Erythroblast (primary cell): ENCODE measurements at regions not wholly inside any gene's neighbourhood (a gene's known extent, or its start where the extent isn't known, plus 50 kb on each side); places are given as distances from the start of the nearest gene placed in this dataset.

ENCODE experiments used
- DNase-seq, 2 experiments: peaks; one replicate each; lab custom pipeline; 2025; lab: John Stamatoyannopoulos, UW
- GATA1 ChIP-seq: IDR thresholded peaks from 2 replicates; pipeline ENCODE4 v1.6.1; 2011; ENCODE audit warnings: low read depth, mild to moderate bottlenecking, control low read depth, low read length, moderate library complexity
- POLR2A ChIP-seq: IDR thresholded peaks from 2 replicates; pipeline ENCODE4 v1.6.1; 2011; ENCODE audit warnings: mild to moderate bottlenecking, low read length

DNA sequence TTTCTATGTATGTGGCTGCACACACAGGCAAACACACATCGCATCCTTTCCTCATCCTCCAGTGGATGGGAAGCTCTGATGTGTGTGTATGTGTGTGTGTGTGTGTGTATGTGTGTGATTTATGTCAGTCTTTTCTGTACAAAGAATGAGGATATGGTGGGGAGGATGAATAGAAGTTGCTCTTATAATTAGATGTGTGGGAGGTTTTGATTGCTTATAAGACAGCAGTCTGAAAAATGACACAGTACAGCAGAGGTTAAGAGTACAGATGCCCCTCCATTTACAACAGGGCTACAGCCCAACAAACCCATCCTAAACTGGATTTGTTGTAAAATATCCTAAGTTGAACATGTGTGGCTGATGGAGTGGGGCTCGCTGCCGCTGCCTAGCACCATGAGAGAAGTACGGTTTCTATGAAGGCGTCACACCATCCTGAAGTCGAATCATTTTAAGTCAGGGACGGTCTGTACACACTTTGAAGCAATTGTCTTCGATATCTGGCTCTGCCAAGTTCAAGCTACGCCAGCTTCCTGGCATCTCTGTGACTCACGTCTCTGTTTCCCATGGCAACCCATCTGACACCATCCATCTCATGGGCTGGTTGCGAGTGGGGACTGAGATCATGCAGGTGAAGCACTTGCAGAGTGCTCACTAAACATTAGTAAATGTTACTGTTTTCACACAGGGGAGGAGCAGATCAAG, 252.6 kb downstream of the MYLK4 start:
- no peak for DNase-seq
- no peak for TF ChIP-seq GATA1
- TF ChIP-seq POLR2A, result no peak

DNA sequence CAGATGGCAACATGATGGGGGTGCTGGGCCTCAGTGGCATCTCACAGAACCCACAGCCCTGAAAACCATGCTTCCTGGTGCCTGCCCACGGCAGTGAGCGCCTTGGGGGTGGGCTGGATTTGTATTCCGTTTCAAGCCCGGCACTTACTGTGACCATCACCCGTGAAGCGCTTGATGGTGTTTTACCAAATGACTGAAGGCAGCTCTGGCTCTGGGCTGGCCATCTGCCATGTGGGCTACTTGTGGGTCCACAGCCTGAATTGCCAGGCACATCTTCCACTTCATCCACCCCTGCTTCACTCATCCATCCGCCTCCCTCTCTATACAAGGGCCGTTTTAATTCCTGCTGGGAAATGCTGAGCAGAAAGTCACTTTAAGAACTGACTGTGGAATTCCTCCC, 250.9 kb upstream of the GMDS start:
- TF ChIP-seq GATA1, result no peak
- TF ChIP-seq POLR2A, result no peak

GRCh38 chr6:2492686-2493523, 247.5 kb upstream of the GMDS start:
- no peak for DNase-seq
- TF ChIP-seq POLR2A (no peak), GATA1 (no peak)

More for the DNA sequence above, 250.9 kb upstream of the GMDS start:
- DNase-seq, result no peak

DNA sequence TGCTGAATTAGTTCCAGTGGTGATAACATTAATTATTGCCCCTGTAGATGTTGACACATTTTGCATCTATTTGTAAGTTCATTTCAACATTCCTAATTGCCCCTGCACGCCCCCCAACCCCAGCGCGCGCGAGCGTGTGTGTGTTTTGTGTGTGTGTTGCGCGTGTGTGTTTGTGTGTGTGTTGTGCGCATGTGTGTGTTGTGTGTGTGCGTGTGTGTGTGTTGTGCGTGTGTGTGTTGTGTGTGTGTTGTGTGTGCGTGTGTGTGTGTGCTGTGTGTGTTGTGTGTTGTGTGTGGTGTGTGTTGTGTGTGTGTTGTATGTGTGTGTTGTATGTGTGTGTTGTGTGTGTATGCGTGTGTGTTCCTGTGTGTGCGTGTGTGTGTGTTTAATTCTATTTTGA, 245.7 kb upstream of the GMDS start:
- DNase-seq, result no peak
- no peak for TF ChIP-seq POLR2A
- TF ChIP-seq GATA1, result no peak

GRCh38 chr6:2488578-2488977, 243.2 kb upstream of the GMDS start:
- DNase-seq, result no peak
- TF ChIP-seq GATA1, result no peak
- no peak for TF ChIP-seq POLR2A

GRCh38 chr6:2485116-2485515, 239.7 kb upstream of the GMDS start:
- TF ChIP-seq POLR2A, result no peak
- no peak for TF ChIP-seq GATA1
- DNase-seq, result no peak

DNA sequence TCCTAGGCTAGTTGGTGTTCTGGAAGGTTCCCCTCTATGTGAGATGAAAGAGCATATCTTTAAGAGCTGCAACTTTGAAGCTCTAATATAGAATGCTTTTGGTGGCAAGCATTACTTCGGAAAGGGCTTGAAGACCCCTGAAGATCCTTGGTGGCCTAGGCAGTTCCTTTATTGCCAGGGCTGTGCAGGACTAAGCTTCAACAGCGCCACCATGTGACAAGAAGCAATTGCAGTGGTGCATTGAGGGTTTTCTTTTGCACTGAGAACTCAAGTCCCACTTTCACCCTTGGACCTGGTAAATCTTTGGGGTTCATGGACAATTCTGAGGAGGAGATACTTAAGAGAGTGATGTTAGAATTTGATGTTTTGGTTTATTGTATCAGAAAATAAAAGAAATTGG, 237.4 kb upstream of the GMDS start:
- TF ChIP-seq POLR2A, result no peak
- no peak for TF ChIP-seq GATA1
- DNase-seq, result peak in 1 of 2 experiments; percentile 4

DNA sequence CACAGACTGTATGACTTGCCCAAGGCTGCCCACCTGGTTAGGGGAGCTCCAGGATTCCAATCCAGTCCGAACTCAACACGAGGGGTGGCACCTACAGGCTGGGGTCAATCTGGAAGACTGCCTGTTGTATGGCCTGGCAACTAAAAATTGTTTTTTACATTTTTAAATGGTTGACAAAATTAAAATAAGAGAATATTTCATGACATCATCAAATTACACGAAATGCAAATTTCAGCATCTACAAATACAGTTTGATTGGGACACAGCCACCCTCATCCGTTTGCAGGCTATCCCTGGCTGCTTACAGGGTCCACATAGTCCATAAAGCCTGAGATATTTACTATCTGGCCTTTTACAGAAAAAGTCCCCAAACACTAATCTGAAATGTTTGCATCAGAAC, 235.9 kb upstream of the GMDS start:
- DNase-seq, result no peak
- TF ChIP-seq POLR2A (no peak), GATA1 (no peak)

GRCh38 chr6:2480267-2480966, 235.0 kb upstream of the GMDS start:
- no peak for TF ChIP-seq POLR2A
- no peak for TF ChIP-seq GATA1
- DNase-seq, result no peak

DNA sequence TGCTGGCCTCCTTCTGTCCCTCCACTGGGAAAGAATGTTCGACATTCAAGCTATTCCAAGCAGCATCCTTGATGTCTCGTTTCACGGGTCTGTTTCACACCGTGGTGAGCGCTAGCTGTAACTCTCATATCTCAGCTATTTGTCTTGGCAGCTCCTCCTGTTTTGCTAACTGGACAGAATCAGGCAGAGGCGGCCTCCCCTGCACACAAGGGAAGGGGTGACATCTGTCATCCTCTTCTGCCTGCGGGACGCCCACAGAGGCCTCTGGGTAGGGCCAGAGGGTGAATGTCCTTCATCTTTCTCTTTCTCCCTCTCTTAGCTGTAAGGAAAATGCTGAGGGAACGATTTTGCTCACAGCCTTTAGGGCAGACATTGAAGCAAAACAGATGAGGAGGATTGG, 232.8 kb upstream of the GMDS start:
- no peak for DNase-seq
- no peak for TF ChIP-seq POLR2A
- no peak for TF ChIP-seq GATA1

GRCh38 chr6:2477666-2478065, 232.3 kb upstream of the GMDS start:
- no peak for TF ChIP-seq POLR2A
- DNase-seq, result no peak

DNA sequence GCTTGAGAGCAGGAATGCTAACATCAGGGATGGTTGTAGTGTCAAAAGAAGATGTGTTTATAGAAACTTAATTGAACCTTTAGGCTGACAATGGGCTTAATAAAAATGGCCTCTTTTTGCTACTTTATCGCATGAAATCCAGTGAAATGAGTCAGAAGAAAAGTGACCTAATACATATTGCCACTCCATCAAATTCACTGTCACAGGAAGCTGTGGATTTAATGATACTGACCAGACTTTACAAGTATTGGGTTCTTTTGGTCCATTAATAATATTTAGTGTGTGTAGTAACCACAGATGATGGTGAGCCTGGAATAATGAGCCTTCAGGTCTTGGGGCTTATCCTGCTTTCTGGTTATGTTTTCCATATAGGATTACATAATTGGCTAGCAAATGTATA, 231.8 kb upstream of the GMDS start:
- DNase-seq, result no peak
- TF ChIP-seq POLR2A (no peak), GATA1 (no peak)

GRCh38 chr6:2476376-2476775, 231.0 kb upstream of the GMDS start:
- no peak for TF ChIP-seq GATA1
- no peak for TF ChIP-seq POLR2A
- DNase-seq, result no peak

DNA sequence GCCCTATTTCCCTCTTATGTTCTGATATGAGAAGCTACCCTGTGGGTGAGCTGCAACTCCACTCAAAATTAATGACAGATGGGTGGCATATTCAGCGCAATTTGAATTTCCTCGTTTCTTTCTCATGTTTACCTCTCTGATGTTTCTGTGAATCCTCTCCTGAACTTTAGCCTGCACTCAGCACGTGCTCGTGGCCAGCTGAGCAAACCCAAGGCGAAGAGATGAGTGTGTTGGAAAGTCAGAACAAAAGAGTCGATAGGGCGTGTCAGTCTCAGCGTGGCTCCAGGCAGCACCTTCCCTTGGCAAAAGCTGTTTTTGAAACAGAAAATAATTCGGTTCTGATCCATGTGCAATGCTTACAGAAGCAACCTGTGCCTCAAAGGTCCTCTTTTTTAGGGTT, 226.1 kb upstream of the GMDS start:
- no peak for TF ChIP-seq POLR2A
- no peak for TF ChIP-seq GATA1

GRCh38 chr6:2469428-2469827, 224.0 kb upstream of the GMDS start:
- TF ChIP-seq POLR2A (no peak), GATA1 (no peak)
- no peak for DNase-seq

More for the DNA sequence above, 226.1 kb upstream of the GMDS start:
- no peak for DNase-seq

DNA sequence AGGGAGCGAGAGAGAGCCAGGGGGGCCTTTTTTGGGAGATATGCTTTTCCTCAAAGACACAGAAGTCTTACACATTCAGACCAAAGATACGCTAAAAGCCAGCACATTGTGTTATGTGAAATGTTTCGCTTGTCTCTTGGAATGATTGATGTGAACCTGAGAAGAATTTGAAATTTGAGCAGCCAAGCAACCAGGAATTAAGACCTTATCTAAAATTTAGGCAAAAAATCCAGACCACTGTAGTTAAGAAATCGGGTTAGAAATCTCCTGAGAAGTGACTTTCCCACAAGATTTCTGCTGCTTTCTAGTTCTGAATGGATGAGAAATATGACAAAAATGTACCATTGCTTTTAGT, 223.2 kb upstream of the GMDS start:
- no peak for TF ChIP-seq POLR2A
- TF ChIP-seq GATA1, result no peak
- DNase-seq, result no peak
